CD4-positive, alpha-beta T cell treated with Interleukin-12 subunit alpha and Interleukin-12 subunit beta, for 1 hour (primary cell): ENCODE measurements at regions not wholly inside any gene's neighbourhood (a gene's known extent, or its start where the extent isn't known, plus 50 kb on each side); places are given as distances from the start of the nearest gene placed in this dataset.

Source experiments
- DNase-seq: peaks from one replicate; pipeline ENCODE4 v3.0.0-alpha.2; 2020

- DNase-seq: no peak
Measured at GRCh38 chr9:116066221-116066620, 87.4 kb upstream of the PAPPA start.

- no peak for DNase-seq
Measured at GRCh38 chr9:116067566-116067965, 86.0 kb upstream of the PAPPA start.

GRCh38 chr9:116070256-116070914, 83.2 kb upstream of the PAPPA start:
- DNase-seq: no peak

- DNase-seq: no peak
Measured at GRCh38 chr9:116072046-116072445, 81.5 kb upstream of the PAPPA start.

GRCh38 chr9:116073826-116074225, 79.8 kb upstream of the PAPPA start:
- DNase-seq: no peak

GRCh38 chr9:116074658-116075057, 78.9 kb upstream of the PAPPA start:
- DNase-seq: no peak

GRCh38 chr9:116075191-116075590, 78.4 kb upstream of the PAPPA start:
- DNase-seq: no peak

GRCh38 chr9:116078640-116079039, 75.0 kb upstream of the PAPPA start:
- no peak for DNase-seq

- no peak for DNase-seq
Measured at GRCh38 chr9:116080561-116080960, 73.0 kb upstream of the PAPPA start.

GRCh38 chr9:116081435-116082115, 72.0 kb upstream of the PAPPA start:
- DNase-seq: no peak

- no peak for DNase-seq
Measured at GRCh38 chr9:116083837-116084236, 69.8 kb upstream of the PAPPA start.

GRCh38 chr9:116084497-116084896, 69.1 kb upstream of the PAPPA start:
- DNase-seq: no peak

- no peak for DNase-seq
Measured at GRCh38 chr9:116087246-116087645, 66.3 kb upstream of the PAPPA start.

GRCh38 chr9:116087751-116088194, 65.8 kb upstream of the PAPPA start:
- no peak for DNase-seq

GRCh38 chr9:116088396-116088795, 65.2 kb upstream of the PAPPA start:
- no peak for DNase-seq

GRCh38 chr9:116090030-116090770, 63.4 kb upstream of the PAPPA start:
- DNase-seq: no peak

GRCh38 chr9:116094846-116095245, 58.7 kb upstream of the PAPPA start:
- DNase-seq: no peak

- no peak for DNase-seq
Measured at GRCh38 chr9:116095403-116095802, 58.2 kb upstream of the PAPPA start.

- no peak for DNase-seq
Measured at GRCh38 chr9:116096046-116096445, 57.5 kb upstream of the PAPPA start.

- no peak for DNase-seq
Measured at GRCh38 chr9:116096853-116097252, 56.7 kb upstream of the PAPPA start.

- no peak for DNase-seq
Measured at GRCh38 chr9:116098476-116098875, 55.1 kb upstream of the PAPPA start.

- no peak for DNase-seq
Measured at GRCh38 chr9:116099821-116100220, 53.8 kb upstream of the PAPPA start.

- no peak for DNase-seq
Measured at GRCh38 chr9:116100711-116101121, 52.9 kb upstream of the PAPPA start.

- no peak for DNase-seq
Measured at GRCh38 chr9:116101516-116101915, 52.1 kb upstream of the PAPPA start.
